ENCODE measurements at regions not wholly inside any gene's neighbourhood (a gene's known extent, or its start where the extent isn't known, plus 50 kb on each side); places are given as distances from the start of the nearest gene placed in this dataset.

- TF ChIP-seq GATA2 (IDR thresholded peaks at IDR 0.05; ENCODE audit: low read depth, low read length) (no peak), GATA3 (IDR thresholded peaks at IDR 0.05; ENCODE audit: low read depth, low read length) (no peak)
Measured at GRCh38 chr9:26301046-26301445, 591.6 kb downstream of the CAAP1 start.
